ENCODE measurements at regions not wholly inside any gene's neighbourhood (a gene's known extent, or its start where the extent isn't known, plus 50 kb on each side); places are given as distances from the start of the nearest gene placed in this dataset.

DNA sequence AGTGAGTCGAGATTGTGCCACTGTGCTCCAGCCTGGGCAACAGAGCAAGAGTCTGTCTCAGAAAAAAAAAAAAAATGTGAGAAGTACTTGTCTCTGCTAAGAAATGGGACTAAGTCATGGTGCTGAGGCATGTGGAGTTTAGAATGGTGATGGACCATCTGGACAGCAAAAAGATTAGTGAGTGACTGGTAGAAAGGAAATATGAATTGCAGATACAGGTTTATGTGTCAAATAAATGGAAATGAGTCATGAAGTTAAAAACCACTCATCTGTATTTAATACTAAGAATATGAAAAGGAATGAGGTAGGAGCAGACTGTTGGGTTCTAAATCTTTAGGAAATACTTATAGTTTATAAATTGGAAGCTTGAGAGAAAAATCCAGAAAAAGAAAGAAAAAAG lies 625.7 kb upstream of the ANKRD30A start:
- no peaks in the 10 kb centered on the region for H3K36me3 Mint-ChIP-seq (ENCODE audit: low read depth)

GRCh38 chr10:36496758-36497157 lies 628.6 kb upstream of the ANKRD30A start:
- Mint-ChIP-seq H3K4me1 (ENCODE audit: low read depth) (peaks cover 81% of the 10 kb centered on the region), H3K4me3 (ENCODE audit: unreplicated experiment) (no peak overlapping the region), H3K9me3 (ENCODE audit: low read depth) (peaks cover 4% of the 10 kb centered on the region), H3K27ac (ENCODE audit: unreplicated experiment) (peak overlapping the region; percentile 62), H3K27me3 (ENCODE audit: low read depth) (no peaks in the 10 kb centered on the region), H3K36me3 (ENCODE audit: low read depth) (no peaks in the 10 kb centered on the region)
- no peak for TF ChIP-seq CTCF (IDR thresholded peaks at IDR 0.05)
- no peak for DNase-seq (ENCODE audit: low spot score)

More for the DNA sequence above, 625.7 kb upstream of the ANKRD30A start:
- TF ChIP-seq CTCF (IDR thresholded peaks at IDR 0.05), result no peak
- Mint-ChIP-seq H3K4me3 (ENCODE audit: unreplicated experiment) (no peak overlapping the region), H3K4me1 (ENCODE audit: low read depth) (peaks cover 53% of the 10 kb centered on the region), H3K9me3 (ENCODE audit: low read depth) (peaks cover 4% of the 10 kb centered on the region), H3K27ac (ENCODE audit: unreplicated experiment) (peak overlapping the region; percentile 78), H3K27me3 (ENCODE audit: low read depth) (no peaks in the 10 kb centered on the region)
- no peak for DNase-seq (ENCODE audit: low spot score)

- Mint-ChIP-seq H3K4me3 (ENCODE audit: unreplicated experiment) (no peak overlapping the region), H3K4me1 (ENCODE audit: low read depth) (peaks cover 90% of the 10 kb centered on the region), H3K27ac (ENCODE audit: unreplicated experiment) (peak overlapping the region; percentile 77), H3K9me3 (ENCODE audit: low read depth) (no peaks in the 10 kb centered on the region), H3K27me3 (ENCODE audit: low read depth) (no peaks in the 10 kb centered on the region), H3K36me3 (ENCODE audit: low read depth) (no peaks in the 10 kb centered on the region)
- TF ChIP-seq CTCF (IDR thresholded peaks at IDR 0.05), result no peak
- DNase-seq (ENCODE audit: low spot score), result no peak
These were observed 631.0 kb upstream of the ANKRD30A start for GRCh38 chr10:36494371-36494770.

GRCh38 chr10:36493516-36493880 lies 631.9 kb upstream of the ANKRD30A start:
- TF ChIP-seq CTCF (IDR thresholded peaks at IDR 0.05), result no peak
- peaks cover 3% of the 10 kb centered on the region for H3K9me3 Mint-ChIP-seq (ENCODE audit: low read depth)
- no peaks in the 10 kb centered on the region for H3K36me3 Mint-ChIP-seq (ENCODE audit: low read depth)
- peak overlapping the region; percentile 76 for H3K27ac Mint-ChIP-seq (ENCODE audit: unreplicated experiment)
- no peaks in the 10 kb centered on the region for H3K27me3 Mint-ChIP-seq (ENCODE audit: low read depth)
- H3K4me3 Mint-ChIP-seq (ENCODE audit: unreplicated experiment), result no peak overlapping the region
- DNase-seq (ENCODE audit: low spot score), result no peak
- peaks cover 92% of the 10 kb centered on the region for H3K4me1 Mint-ChIP-seq (ENCODE audit: low read depth)

DNA sequence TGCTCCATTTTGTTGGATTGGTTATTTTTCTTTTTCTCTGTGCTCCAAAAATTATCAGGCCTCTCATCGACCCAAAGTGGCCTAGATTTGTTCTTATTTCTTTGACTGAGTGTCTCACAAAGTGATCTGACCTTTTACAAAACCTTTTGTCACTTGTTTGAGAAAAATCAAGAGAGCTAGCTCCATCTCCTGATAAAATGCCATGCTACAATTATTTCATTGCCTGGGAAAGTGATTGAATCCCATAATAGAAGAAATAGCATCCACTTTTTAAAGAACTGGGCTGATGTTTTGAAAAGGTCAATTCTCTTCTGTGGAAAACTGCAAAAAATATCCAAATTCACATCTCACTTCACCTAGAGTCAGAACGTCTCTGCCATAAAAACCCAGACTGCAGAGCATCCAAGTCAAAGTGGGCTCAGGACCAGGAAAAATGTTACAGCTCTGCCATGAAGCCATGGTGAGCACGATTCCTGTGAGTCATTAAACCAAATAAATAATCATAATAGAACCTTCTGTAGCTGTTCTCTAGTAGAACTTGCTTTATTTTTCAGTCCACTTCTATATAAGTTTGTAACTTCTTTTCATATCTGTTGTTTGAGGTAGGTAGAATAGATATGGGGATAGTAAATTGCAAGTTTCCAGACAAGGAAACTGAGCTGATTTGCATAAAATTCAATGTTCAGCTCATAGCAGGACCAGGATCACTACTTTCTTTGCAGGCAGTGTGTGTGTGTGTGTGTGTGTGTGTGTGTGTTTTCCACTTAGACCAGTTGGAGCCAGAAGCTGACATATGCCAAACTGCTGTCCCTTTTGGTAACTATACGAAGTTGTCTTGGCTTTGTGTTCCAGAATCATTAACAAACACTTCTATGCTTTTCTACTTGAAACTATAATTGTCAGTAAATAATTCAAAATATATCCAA lies 632.5 kb upstream of the ANKRD30A start:
- Mint-ChIP-seq H3K9me3 (ENCODE audit: low read depth) (peaks cover 3% of the 10 kb centered on the region), H3K4me1 (ENCODE audit: low read depth) (peaks cover 95% of the 10 kb centered on the region), H3K4me3 (ENCODE audit: unreplicated experiment) (no peak overlapping the region), H3K27ac (ENCODE audit: unreplicated experiment) (peak overlapping the region; percentile 76), H3K36me3 (ENCODE audit: low read depth) (no peaks in the 10 kb centered on the region), H3K27me3 (ENCODE audit: low read depth) (no peaks in the 10 kb centered on the region)
- no peak for DNase-seq (ENCODE audit: low spot score)
- TF ChIP-seq CTCF (IDR thresholded peaks at IDR 0.05), result peak; percentile 55

Measured in chondrocyte (in vitro differentiated cells).